ENCODE measurements at regions not wholly inside any gene's neighbourhood (a gene's known extent, or its start where the extent isn't known, plus 50 kb on each side); places are given as distances from the start of the nearest gene placed in this dataset.

GRCh38 chr7:25379351-25380300 lies 151.3 kb upstream of the NPVF start:
- no peak for TF ChIP-seq CTCF (conservative IDR thresholded peaks at IDR 0.05; ENCODE audit: control insufficient read depth, insufficient read depth, low read depth, low read length)
- no peak for DNase-seq (ENCODE audit: low read depth)
- no peak overlapping the region for H3K4me3 ChIP-seq (ENCODE audit: control insufficient read depth, low read depth, low read length)

- no peak overlapping the region for H3K4me3 ChIP-seq (ENCODE audit: control insufficient read depth, low read depth, low read length)
- TF ChIP-seq CTCF (conservative IDR thresholded peaks at IDR 0.05; ENCODE audit: control insufficient read depth, insufficient read depth, low read depth, low read length), result no peak
- peak; percentile 11 for DNase-seq (ENCODE audit: low read depth)
Measured at GRCh38 chr7:25381818-25382589, 153.7 kb upstream of the NPVF start.

- DNase-seq (ENCODE audit: low read depth), result no peak
- TF ChIP-seq CTCF (conservative IDR thresholded peaks at IDR 0.05; ENCODE audit: control insufficient read depth, insufficient read depth, low read depth, low read length), result no peak
- no peak overlapping the region for H3K4me3 ChIP-seq (ENCODE audit: control insufficient read depth, low read depth, low read length)
Measured at GRCh38 chr7:25382869-25383268, 154.6 kb upstream of the NPVF start.

- no peak for DNase-seq (ENCODE audit: low read depth)
- H3K4me3 ChIP-seq (ENCODE audit: control insufficient read depth, low read depth, low read length), result no peak overlapping the region
- TF ChIP-seq CTCF (conservative IDR thresholded peaks at IDR 0.05; ENCODE audit: control insufficient read depth, insufficient read depth, low read depth, low read length), result no peak
Measured at GRCh38 chr7:25383402-25383801, 155.1 kb upstream of the NPVF start.

- no peak for DNase-seq (ENCODE audit: low read depth)
- no peak overlapping the region for H3K4me3 ChIP-seq (ENCODE audit: control insufficient read depth, low read depth, low read length)
- no peak for TF ChIP-seq CTCF (conservative IDR thresholded peaks at IDR 0.05; ENCODE audit: control insufficient read depth, insufficient read depth, low read depth, low read length)
Measured at GRCh38 chr7:25384788-25385505, 156.7 kb upstream of the NPVF start.

- TF ChIP-seq CTCF (conservative IDR thresholded peaks at IDR 0.05; ENCODE audit: control insufficient read depth, insufficient read depth, low read depth, low read length), result no peak
- no peak for DNase-seq (ENCODE audit: low read depth)
- no peak overlapping the region for H3K4me3 ChIP-seq (ENCODE audit: control insufficient read depth, low read depth, low read length)
Measured at GRCh38 chr7:25385506-25386136, 157.3 kb upstream of the NPVF start.
